ENCODE measurements at regions not wholly inside any gene's neighbourhood (a gene's known extent, or its start where the extent isn't known, plus 50 kb on each side); places are given as distances from the start of the nearest gene placed in this dataset.

GRCh38 chr7:84614821-84615501 is 420.4 kb upstream of the SEMA3A start:
- TF ChIP-seq CSRNP3 (CRISPR knock-in tag; IDR thresholded peaks at IDR 0.05) (no peak), SNAI2 (CRISPR knock-in tag; IDR thresholded peaks at IDR 0.05) (no peak), ESRRG (CRISPR knock-in tag; IDR thresholded peaks at IDR 0.05) (no peak), ZFP3 (CRISPR knock-in tag; IDR thresholded peaks at IDR 0.05) (no peak), TOX (CRISPR knock-in tag; IDR thresholded peaks at IDR 0.05; ENCODE audit: borderline replicate concordance) (no peak), ZFP30 (CRISPR knock-in tag; IDR thresholded peaks at IDR 0.05) (no peak), ARNTL (CRISPR knock-in tag; IDR thresholded peaks at IDR 0.05; ENCODE audit: borderline replicate concordance, low read depth) (no peak), CREB5 (CRISPR knock-in tag; IDR thresholded peaks at IDR 0.05; ENCODE audit: low read depth) (no peak)
